CD4-positive, alpha-beta T cell treated with Interleukin-4 for 4 hours (primary cell): ENCODE measurements at regions not wholly inside any gene's neighbourhood (a gene's known extent, or its start where the extent isn't known, plus 50 kb on each side); places are given as distances from the start of the nearest gene placed in this dataset.

Source experiments
- DNase-seq: peaks from one replicate; pipeline ENCODE4 v3.0.0-alpha.2; 2020

DNA sequence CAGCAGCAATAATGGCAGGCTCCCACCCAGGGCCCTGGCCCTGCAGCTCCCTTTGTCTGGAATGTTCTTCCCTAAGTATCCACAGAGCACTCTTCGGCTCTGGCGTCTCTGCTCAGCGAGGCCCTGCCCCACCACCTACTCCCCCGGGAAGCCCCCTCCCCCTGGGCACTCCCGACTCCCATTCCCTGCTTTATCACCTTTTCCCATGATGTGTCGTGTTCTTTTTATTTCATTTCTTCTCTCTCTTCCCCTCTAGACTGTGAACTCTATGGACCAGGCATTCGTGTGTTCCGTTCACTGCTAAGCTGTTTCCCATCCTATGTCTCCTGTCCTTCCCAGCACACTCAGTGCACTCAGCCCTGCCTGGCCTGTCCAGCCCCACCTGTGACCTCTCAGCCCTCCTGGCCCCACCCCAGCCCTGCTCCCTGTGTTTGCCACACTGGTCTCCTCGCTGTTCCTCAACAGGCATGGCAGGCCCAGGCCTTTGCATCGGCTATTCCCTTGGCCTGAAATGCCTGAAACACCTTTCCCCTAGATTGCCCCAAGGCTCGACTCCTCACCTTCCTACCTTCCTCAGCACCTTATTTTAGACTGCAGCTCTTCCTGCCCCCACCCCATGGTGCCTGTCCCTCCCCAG lies 107.4 kb downstream of the TPRA1 start:
- no peak for DNase-seq

- no peak for DNase-seq
Measured at GRCh38 chr3:127482216-127483004, 108.1 kb downstream of the TPRA1 start.

GRCh38 chr3:127480196-127480954 lies 110.2 kb downstream of the TPRA1 start:
- DNase-seq, result no peak

DNA sequence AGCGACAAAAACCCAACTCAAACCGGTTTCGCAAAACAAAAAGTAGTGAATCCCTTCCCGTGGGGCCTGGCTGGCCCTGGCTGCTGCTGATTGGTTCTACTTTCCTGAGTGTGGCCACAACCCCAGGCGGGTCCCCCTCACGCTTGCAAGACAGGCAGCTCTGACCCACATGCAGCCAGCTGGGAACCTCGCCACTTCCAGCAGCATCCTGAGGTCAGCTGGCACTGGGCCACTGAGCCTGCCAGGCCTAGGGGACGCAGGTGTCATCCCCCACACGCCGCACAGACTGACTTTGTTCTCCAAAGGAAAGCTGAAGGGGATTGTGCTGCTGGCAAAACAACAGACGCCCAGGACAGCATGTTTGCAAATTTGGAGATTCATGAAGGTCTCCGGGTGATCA lies 111.1 kb downstream of the TPRA1 start:
- no peak for DNase-seq

- no peak for DNase-seq
Measured at GRCh38 chr3:127478922-127479321, 111.6 kb downstream of the TPRA1 start.

GRCh38 chr3:127477396-127477795 lies 113.1 kb downstream of the TPRA1 start:
- no peak for DNase-seq

DNA sequence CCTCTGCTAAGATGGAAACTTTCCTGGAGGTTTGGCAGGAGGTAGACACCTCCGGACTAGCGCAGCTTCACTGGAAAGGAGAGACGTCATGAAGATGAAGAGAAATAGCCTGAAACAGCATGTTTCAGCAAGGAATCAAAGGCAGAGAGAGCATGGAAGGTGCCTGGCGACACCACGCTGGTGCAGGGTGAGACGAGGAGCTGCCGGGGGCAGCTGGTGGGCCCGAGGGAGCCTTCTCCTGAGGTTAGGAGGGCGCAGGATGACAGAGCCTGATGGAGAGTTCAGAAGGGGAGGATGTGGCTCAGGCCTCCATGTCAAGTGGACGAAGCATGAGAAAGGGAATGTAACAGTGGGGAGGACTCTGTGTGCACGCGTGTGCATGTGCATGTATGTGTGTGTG lies 113.6 kb downstream of the TPRA1 start:
- no peak for DNase-seq

DNA sequence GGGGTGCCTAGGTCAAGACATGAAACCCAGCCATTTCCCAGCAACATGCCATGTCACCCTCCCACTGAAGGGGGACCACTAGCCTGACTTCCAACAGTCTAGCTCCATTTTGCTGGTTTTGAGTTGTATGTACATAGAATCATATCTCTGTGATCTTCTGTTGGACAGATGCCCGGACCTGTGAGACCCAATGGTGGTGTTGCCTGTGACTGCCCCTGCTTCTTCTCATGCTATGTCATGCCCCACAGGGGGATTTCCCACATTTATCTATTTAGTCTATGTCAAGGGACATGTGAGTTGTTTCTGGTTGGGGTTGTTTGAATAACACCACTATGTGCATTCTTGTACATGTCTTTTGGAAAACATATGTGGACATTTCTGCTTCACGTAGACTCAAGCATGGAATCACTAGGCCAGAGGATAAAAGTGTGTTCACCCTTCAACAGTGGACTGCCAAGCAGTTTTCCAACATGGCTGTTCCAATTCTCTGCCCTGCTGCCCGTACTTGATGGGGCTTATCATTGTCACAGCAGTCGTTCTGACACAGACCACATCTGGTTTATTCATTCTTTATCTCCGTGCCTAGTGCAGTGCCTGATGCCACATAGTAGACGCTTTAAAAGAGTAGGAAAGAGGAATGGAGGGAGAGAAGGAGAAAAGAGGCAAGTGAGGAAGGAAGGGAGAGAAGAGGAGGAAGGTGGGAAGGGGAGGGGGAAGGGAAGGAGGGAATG lies 114.4 kb downstream of the TPRA1 start:
- DNase-seq, result no peak

GRCh38 chr3:127475391-127475790 lies 115.1 kb downstream of the TPRA1 start:
- DNase-seq, result no peak

GRCh38 chr3:127473244-127474024 lies 117.1 kb downstream of the TPRA1 start:
- no peak for DNase-seq

DNA sequence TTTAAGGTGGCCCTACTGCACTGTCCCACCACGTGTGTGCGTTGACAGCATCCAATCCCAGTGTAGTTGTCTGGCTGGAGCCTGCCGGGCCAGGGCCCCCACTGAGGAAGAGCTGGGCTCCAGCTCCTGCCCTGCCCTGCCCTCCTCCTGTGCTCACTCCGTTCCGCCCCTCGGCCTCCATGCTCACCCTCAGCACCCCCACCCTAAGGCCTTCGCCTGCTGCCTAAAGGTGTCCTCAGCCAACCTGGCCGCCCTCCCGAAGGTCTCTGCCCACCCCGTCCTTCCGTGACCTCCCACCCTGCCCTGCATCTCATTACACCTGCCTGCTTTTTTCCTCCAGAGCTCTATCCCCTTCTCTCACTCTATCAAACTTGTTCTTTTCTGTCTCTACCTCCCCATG lies 118.0 kb downstream of the TPRA1 start:
- no peak for DNase-seq

GRCh38 chr3:127471142-127471541 lies 119.4 kb downstream of the TPRA1 start:
- DNase-seq, result no peak

DNA sequence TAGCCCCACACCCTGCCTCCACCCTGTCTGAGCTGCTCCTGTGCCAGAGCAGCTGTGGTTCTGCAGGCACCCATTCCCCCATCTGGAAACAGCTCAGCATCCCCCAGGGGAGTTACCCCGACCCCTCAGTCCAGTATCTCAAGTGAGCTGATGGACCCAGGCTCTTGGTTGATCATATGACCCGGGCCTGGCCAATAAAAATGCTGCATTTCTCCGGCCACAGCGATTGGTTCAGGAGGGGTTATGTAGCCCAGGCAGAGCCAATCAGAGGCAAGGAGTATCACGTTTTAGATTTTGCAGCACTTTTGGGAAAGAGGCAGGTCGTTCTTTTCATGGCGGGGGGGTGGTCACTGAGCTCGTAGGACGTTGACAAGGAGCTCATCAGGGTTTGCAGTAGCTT lies 120.8 kb downstream of the TPRA1 start:
- no peak for DNase-seq

- DNase-seq, result no peak
Measured at GRCh38 chr3:127467391-127467790, 123.1 kb downstream of the TPRA1 start.

DNA sequence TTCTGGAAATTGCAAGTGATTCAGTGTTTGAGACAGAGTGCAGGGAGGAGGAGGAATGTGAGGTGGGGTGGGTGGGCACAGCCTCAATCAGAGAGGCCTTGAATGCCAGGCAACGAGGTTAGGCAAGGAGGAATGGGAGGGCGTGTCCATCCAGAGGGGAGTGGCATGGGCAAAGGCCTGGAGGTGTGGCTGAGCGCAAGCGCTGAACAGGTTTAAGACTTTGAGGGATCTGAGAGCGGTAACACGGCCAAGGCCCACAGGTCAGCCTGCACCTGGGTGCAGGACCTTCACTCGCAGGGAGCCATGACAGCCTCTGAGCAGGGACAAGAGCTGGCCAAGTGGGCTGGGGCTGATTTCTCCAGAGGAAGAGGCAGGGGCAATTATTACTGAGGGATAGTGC lies 125.9 kb downstream of the TPRA1 start:
- DNase-seq, result no peak

GRCh38 chr3:127462111-127462655 lies 128.3 kb downstream of the TPRA1 start:
- no peak for DNase-seq

DNA sequence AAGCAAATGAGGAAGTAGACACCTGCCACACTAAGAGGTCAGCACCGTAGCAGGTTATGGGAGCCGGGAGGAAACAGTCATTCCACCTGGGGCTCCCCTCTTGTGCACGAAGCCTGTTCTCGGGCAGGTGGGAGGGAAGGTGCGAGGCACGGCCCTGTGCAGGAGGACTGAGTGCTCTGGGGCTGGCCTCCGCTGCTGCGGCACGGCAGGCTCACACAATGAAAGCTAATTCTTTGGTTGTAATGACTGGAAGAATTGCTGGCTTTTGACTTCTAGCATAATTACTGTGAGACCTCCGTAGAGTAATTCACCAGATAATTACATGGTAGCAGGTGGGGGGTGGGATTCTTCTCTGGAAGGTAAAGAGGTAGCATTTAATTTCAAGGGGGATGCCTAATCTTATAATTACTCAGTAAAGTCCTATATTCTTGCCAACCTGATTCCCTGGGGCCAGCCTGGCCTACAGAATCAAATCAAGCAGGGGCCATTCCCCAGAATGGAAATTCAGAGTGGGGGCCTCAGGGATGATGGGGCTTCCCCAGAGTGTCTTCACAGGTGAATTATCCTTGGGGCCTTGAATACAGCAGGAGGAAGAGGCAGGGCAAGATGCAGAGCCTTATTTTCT lies 129.1 kb downstream of the TPRA1 start:
- no peak for DNase-seq

GRCh38 chr3:127459891-127460290 lies 130.6 kb downstream of the TPRA1 start:
- no peak for DNase-seq

DNA sequence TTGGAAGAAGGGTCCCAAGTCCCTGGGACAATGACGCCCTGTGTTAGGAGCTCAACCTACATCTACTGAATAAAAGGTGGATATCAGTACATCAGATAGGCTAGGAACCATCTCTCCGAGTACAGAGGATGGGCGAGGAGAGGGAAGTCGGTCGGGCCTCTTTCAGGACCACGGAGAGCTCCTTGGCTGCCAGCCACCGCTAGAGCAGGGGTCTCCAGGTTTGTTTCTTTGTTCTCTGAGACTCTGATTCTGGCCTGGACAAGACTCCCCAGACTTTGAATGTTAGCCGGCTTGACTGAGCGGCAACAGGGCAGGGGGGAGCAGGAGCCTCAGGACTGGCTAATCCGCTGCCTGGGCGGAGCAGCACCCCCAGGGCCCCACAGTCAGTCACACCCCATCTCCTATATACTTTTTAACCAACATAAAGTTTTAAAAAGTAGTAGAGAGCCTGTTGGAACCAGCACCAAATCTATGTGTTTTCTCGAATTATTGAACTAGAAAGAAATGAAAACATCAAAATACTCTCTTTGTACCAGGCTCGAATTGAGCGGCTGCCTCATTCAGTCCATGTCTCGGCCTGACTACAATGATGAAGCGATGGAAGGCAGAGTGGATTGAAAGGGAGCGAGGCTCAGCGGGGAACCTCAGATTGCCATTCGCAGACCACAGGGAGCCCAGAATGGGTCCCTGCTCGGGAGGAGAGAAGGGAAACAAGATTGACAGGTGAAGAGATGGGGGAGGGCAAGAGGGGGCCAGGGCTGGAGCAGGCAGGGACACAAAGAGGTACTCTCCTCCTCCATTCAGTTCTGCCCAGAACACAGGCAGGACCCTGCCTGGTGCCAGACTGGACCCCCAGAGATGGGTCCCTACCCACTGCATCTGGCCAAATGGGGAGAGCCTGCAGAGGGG lies 131.6 kb downstream of the TPRA1 start:
- no peak for DNase-seq

- no peak for DNase-seq
Measured at GRCh38 chr3:127457546-127458145, 132.9 kb downstream of the TPRA1 start.
